Neutrophil (primary cell): ENCODE measurements at regions not wholly inside any gene's neighbourhood (a gene's known extent, or its start where the extent isn't known, plus 50 kb on each side); places are given as distances from the start of the nearest gene placed in this dataset.

ENCODE experiments used
- H3K27ac ChIP-seq: fragments of 200-600 bp; sonication (generic); 2 replicates; pipeline ENCODE4 v1.5.1; 2016; ENCODE audit warnings: mild to moderate bottlenecking, moderate library complexity
- H3K27me3 ChIP-seq: fragments of 200-600 bp; sonication (generic); 2 replicates; pipeline ENCODE4 v1.6.0; 2016; ENCODE audit warnings: mild to moderate bottlenecking
- H3K36me3 ChIP-seq: fragments of 200-600 bp; sonication (generic); 2 replicates; pipeline ENCODE4 v1.5.1; 2017
- H3K4me1 ChIP-seq, 2 experiments: fragments of 200-600 bp in 1 of 2; sonication (generic) in 1 of 2; 1 replicate in 1 of 2; 2 replicates in 1 of 2; pipeline versions ENCODE4 v1.5.1 to v1.6.1; 2013 to 2016; ENCODE audit warnings: low read depth in 1 of 2, low read length in 1 of 2, mild to moderate bottlenecking in 1 of 2, moderate library complexity in 1 of 2; ENCODE audit not compliant: control insufficient read depth in 1 of 2, insufficient read depth in 1 of 2
- H3K4me3 ChIP-seq, 2 experiments: fragments of 200-600 bp in 1 of 2; sonication (generic) in 1 of 2; 1 replicate in 1 of 2; 2 replicates in 1 of 2; pipeline ENCODE4 v1.5.1; 2013 to 2016; ENCODE audit warnings: low read depth in 1 of 2, low read length in 1 of 2, mild to moderate bottlenecking in 1 of 2, moderate library complexity in 1 of 2
- H3K9me3 ChIP-seq: fragments of 200-600 bp; sonication (generic); 2 replicates; pipeline ENCODE4 v1.5.1; 2016
- TF ChIP-seq, protein P1 (sequence below): fragments of 200-600 bp; sonication (generic); IDR thresholded peaks from 2 replicates; pipeline ENCODE4 v1.5.1; 2016; ENCODE audit warnings: antibody characterized with exemption

DNA sequence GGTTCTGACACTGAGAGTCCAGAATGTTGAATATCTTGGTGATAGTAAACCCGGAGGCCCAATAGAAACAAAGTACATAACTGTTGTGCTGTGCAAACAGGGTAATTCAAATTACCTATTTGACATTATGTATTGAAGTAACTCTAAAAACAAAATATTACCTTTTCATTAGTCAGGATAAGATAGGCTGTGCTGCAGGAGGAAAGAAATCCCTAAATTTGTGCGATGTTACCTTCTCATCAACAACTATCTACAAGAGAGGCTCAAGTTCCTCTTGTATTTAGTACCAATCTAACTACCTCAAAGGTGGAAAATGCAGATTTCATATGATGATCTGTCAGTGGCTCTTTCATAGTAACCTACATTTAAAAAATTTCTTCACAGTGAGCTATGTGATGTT lies 367.2 kb downstream of the ZFHX3 start:
- Histone ChIP-seq H3K4me1 (no peaks in the 10 kb centered on the region), H3K4me3 (no peak overlapping the region), H3K27me3 (no peaks in the 10 kb centered on the region), H3K27ac (no peak overlapping the region), H3K9me3 (no peaks in the 10 kb centered on the region), H3K36me3 (no peaks in the 10 kb centered on the region)
- TF ChIP-seq, protein P1, sequence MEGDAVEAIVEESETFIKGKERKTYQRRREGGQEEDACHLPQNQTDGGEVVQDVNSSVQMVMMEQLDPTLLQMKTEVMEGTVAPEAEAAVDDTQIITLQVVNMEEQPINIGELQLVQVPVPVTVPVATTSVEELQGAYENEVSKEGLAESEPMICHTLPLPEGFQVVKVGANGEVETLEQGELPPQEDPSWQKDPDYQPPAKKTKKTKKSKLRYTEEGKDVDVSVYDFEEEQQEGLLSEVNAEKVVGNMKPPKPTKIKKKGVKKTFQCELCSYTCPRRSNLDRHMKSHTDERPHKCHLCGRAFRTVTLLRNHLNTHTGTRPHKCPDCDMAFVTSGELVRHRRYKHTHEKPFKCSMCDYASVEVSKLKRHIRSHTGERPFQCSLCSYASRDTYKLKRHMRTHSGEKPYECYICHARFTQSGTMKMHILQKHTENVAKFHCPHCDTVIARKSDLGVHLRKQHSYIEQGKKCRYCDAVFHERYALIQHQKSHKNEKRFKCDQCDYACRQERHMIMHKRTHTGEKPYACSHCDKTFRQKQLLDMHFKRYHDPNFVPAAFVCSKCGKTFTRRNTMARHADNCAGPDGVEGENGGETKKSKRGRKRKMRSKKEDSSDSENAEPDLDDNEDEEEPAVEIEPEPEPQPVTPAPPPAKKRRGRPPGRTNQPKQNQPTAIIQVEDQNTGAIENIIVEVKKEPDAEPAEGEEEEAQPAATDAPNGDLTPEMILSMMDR, result no peak

GRCh38 chr16:72679856-72680255 lies 368.1 kb downstream of the ZFHX3 start:
- H3K36me3 ChIP-seq, result no peaks in the 10 kb centered on the region
- no peak overlapping the region for H3K4me3 ChIP-seq
- no peak overlapping the region for H3K27ac ChIP-seq
- H3K4me1 ChIP-seq, result no peaks in the 10 kb centered on the region
- no peaks in the 10 kb centered on the region for H3K9me3 ChIP-seq
- TF ChIP-seq, protein P1, result no peak
- no peaks in the 10 kb centered on the region for H3K27me3 ChIP-seq

DNA sequence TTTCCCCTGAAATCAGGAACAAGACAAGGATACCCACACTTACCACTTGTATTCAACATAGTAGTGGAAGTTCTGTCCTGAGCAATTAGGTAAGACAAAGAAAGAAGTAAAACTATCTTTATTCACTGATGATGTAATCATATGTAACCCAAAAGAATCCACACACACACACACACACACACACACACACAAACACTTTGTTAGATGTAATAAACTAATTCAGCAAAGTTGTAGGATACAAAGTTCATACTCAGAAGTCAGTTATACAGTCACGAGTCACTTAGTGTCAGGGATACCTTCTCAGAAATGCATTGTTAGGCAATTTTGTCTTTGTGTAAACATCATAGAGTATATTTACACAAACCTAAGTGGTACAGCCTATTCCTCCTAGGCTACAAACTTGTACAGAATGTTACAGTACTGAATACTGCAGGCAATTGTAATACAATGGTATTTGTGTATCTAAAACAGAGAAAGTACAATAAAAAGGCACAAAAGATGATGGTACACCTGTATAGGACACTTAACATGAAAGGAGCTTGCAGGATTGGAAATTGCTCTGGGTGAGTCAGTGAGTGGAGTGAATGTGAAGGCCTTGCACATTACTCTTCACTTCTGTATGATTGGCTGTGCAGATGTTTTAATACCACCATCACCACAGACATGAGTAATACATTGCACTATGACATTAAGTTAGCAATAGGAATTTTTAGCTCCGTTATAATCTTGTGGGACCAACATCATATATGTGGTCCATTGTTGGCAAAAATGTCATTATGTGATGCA lies 370.1 kb downstream of the ZFHX3 start:
- Histone ChIP-seq H3K27me3 (no peaks in the 10 kb centered on the region), H3K36me3 (no peaks in the 10 kb centered on the region), H3K27ac (no peak overlapping the region), H3K4me3 (no peak overlapping the region), H3K9me3 (no peaks in the 10 kb centered on the region), H3K4me1 (no peaks in the 10 kb centered on the region)
- TF ChIP-seq, protein P1, result no peak

- Histone ChIP-seq H3K36me3 (no peaks in the 10 kb centered on the region), H3K9me3 (no peaks in the 10 kb centered on the region), H3K4me1 (no peaks in the 10 kb centered on the region), H3K27me3 (no peaks in the 10 kb centered on the region), H3K4me3 (no peak overlapping the region), H3K27ac (no peak overlapping the region)
- TF ChIP-seq, protein P1, result no peak
Measured at GRCh38 chr16:72673118-72673517, 374.8 kb downstream of the ZFHX3 start.

DNA sequence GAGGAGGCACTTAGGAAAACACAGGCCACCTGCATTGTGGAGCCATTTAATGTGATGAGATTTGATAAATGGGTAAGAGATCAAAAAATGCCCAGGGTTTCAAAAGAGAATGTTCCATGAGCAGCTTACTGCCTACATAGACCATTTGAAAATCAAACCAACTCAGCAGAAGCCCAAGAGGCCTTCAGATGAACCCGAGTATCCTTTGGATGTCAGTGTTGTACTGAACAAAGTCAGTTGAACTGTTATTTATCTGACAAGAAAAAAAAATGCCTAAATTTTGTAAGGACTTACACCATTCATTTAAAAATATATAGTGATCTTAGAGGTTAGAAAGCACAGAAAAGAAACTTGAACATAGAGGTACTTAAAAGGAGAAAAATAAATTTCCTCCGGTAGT lies 381.7 kb downstream of the ZFHX3 start:
- Histone ChIP-seq H3K27ac (no peak overlapping the region), H3K4me1 (peaks cover 16 to 17% of the 10 kb centered on the region in 2 experiments), H3K36me3 (no peaks in the 10 kb centered on the region), H3K27me3 (no peaks in the 10 kb centered on the region), H3K9me3 (no peaks in the 10 kb centered on the region), H3K4me3 (no peak overlapping the region)
- TF ChIP-seq, protein P1, result no peak
